GM12878 (cell line): ENCODE measurements at regions not wholly inside any gene's neighbourhood (a gene's known extent, or its start where the extent isn't known, plus 50 kb on each side); places are given as distances from the start of the nearest gene placed in this dataset.
A peak's percentile ranks its signal among the peaks of the same experiment; 100 is the strongest.

ENCODE experiments used
- ATF2 ChIP-seq: IDR thresholded peaks from 2 replicates; pipeline ENCODE4 v1.6.1; 2012; ENCODE audit warnings: low read length, inconsistent platforms
- CBFB ChIP-seq: IDR thresholded peaks from 2 replicates; pipeline ENCODE4 v1.6.1; 2016; ENCODE audit warnings: antibody characterized with exemption, low read depth
- ETV6 ChIP-seq, 2 experiments: fragments of 450-650 bp in 1 of 2; IDR thresholded peaks in 1 of 2; conservative IDR thresholded peaks in 1 of 2; 2 replicates each; pipeline ENCODE4 v1.6.1; 2014; ENCODE audit warnings: antibody characterized with exemption in 1 of 2, borderline replicate concordance in 1 of 2, low read depth in 1 of 2, mild to moderate bottlenecking in 1 of 2, moderate library complexity in 1 of 2
- EZH2 ChIP-seq: IDR thresholded peaks from 2 replicates; pipeline ENCODE4 v1.6.1; 2012; ENCODE audit warnings: low read depth, mild to moderate bottlenecking, control low read depth, inconsistent platforms, low read length, borderline replicate concordance; ENCODE audit not compliant: control insufficient read depth
- FOXM1 ChIP-seq: IDR thresholded peaks from 2 replicates; pipeline ENCODE4 v1.6.1; 2012; ENCODE audit warnings: low read depth, mild to moderate bottlenecking, inconsistent platforms, low read length, moderate library complexity
- GATAD2B ChIP-seq: fragments of 450-650 bp; conservative IDR thresholded peaks from 2 replicates; pipeline ENCODE4 v1.6.1; 2017; ENCODE audit warnings: low read depth, mild to moderate bottlenecking, moderate library complexity
- IKZF1 ChIP-seq: fragments of 450-650 bp; conservative IDR thresholded peaks from 2 replicates; pipeline ENCODE4 v1.6.1; 2017; ENCODE audit warnings: antibody characterized with exemption, mild to moderate bottlenecking
- JUNB ChIP-seq: IDR thresholded peaks from 2 replicates; pipeline ENCODE4 v1.6.1; 2016; ENCODE audit warnings: antibody characterized with exemption, mild to moderate bottlenecking
- LARP7 ChIP-seq: fragments of 450-650 bp; IDR thresholded peaks from 2 replicates; pipeline ENCODE4 v1.6.1; 2017; ENCODE audit warnings: mild to moderate bottlenecking
- MTA2 ChIP-seq: fragments of 450-650 bp; IDR thresholded peaks from 2 replicates; pipeline ENCODE4 v1.6.1; 2016; ENCODE audit warnings: low read depth, mild to moderate bottlenecking, moderate library complexity
- PBX3 ChIP-seq: IDR thresholded peaks from 2 replicates; pipeline ENCODE4 v1.6.1; 2011; ENCODE audit warnings: mild to moderate bottlenecking, low read depth, low read length, moderate library complexity; ENCODE audit not compliant: insufficient replicate concordance
- PKNOX1 ChIP-seq: fragments of 450-650 bp; IDR thresholded peaks from 2 replicates; pipeline ENCODE4 v1.6.1; 2016; ENCODE audit warnings: mild to moderate bottlenecking
- PML ChIP-seq: IDR thresholded peaks from 2 replicates; pipeline ENCODE4 v1.6.1; 2012; ENCODE audit warnings: low read length, inconsistent platforms
- POLR2AphosphoS2 ChIP-seq: IDR thresholded peaks from 2 replicates; pipeline ENCODE4 v1.6.1; 2011; ENCODE audit warnings: low read depth, mild to moderate bottlenecking, low read length, improper control_type of control experiment, moderate library complexity
- RELB ChIP-seq: fragments of 450-650 bp; IDR thresholded peaks from 2 replicates; pipeline ENCODE4 v1.6.1; 2017; ENCODE audit warnings: low read depth, mild to moderate bottlenecking, moderate library complexity
- RUNX3 ChIP-seq: IDR thresholded peaks from 2 replicates; pipeline ENCODE4 v1.6.1; 2012; ENCODE audit warnings: low read length, inconsistent platforms
- SMC3 ChIP-seq: IDR thresholded peaks from 2 replicates; pipeline ENCODE4 v1.6.1; 2011; ENCODE audit warnings: low read length, improper control_type of control experiment, borderline replicate concordance
- STAT3 ChIP-seq: IDR thresholded peaks from 2 replicates; pipeline ENCODE4 v1.6.1; 2011; ENCODE audit warnings: low read depth, low read length, improper control_type of control experiment
- SUPT20H ChIP-seq: IDR thresholded peaks from 2 replicates; pipeline ENCODE4 v1.6.1; 2011; ENCODE audit warnings: low read depth, mild to moderate bottlenecking, low read length, moderate library complexity, borderline replicate concordance; ENCODE audit not compliant: control insufficient read depth
- TCF3 ChIP-seq: IDR thresholded peaks from 2 replicates; pipeline ENCODE4 v1.6.1; 2012; ENCODE audit warnings: low read depth, mild to moderate bottlenecking, low read length, borderline replicate concordance; ENCODE audit not compliant: insufficient read depth
- ZBTB40 ChIP-seq: fragments of 450-650 bp; IDR thresholded peaks from 2 replicates; pipeline ENCODE4 v1.6.1; 2016; ENCODE audit warnings: mild to moderate bottlenecking, moderate library complexity, borderline replicate concordance
- ZNF217 ChIP-seq: fragments of 450-650 bp; IDR thresholded peaks from 2 replicates; pipeline ENCODE4 v1.6.1; 2017; ENCODE audit warnings: antibody characterized with exemption, mild to moderate bottlenecking
- ZNF622 ChIP-seq: fragments of 450-650 bp; IDR thresholded peaks from 2 replicates; pipeline ENCODE4 v1.6.1; 2017; ENCODE audit warnings: mild to moderate bottlenecking, inconsistent platforms
- ZSCAN29 ChIP-seq: fragments of 450-650 bp; IDR thresholded peaks from 2 replicates; pipeline ENCODE4 v1.6.1; 2017; ENCODE audit warnings: mild to moderate bottlenecking, moderate library complexity

- TF ChIP-seq SMC3 (no peak), IKZF1 (no peak), POLR2AphosphoS2 (no peak), JUNB (no peak), TCF3 (no peak), RELB (no peak), EZH2 (no peak), RUNX3 (peak; percentile 71), PML (no peak), GATAD2B (no peak), ZNF217 (no peak), ZBTB40 (no peak), ZSCAN29 (no peak), FOXM1 (no peak), STAT3 (no peak), CBFB (no peak), ZNF622 (no peak), ETV6 (conservative IDR thresholded peaks at IDR 0.05 in 1 of 2, IDR thresholded peaks at IDR 0.05 in 1 of 2; ENCODE audit: borderline replicate concordance in 1 of 2, low read depth in 1 of 2) (no peak), LARP7 (no peak), ATF2 (no peak), MTA2 (no peak), PKNOX1 (peak; percentile 36; the same call in 1 of the 2 replicates), SUPT20H (no peak), PBX3 (no peak)
Measured at GRCh38 chr9:1759009-1759408, 256.1 kb upstream of the SMARCA2 start (continued).
